Upper lobe of left lung (tissue), 4 donors: ENCODE measurements at regions not wholly inside any gene's neighbourhood (a gene's known extent, or its start where the extent isn't known, plus 50 kb on each side); places are given as distances from the start of the nearest gene placed in this dataset.

Experiments
- EP300 ChIP-seq, 4 donors: sonication (generic); formaldehyde crosslinking; IDR thresholded peaks; one replicate each; pipeline ENCODE4 v1.5.1; 2017; ENCODE audit warnings: antibody characterized with exemption in 4 of 4, control low read depth in 2 of 4
- POLR2A ChIP-seq, 4 donors: fragments of 450-650 bp; IDR thresholded peaks; one replicate each; pipeline ENCODE4 v1.5.1; 2016 to 2017; ENCODE audit warnings: antibody characterized with exemption in 4 of 4, mild to moderate bottlenecking in 2 of 4
- POLR2AphosphoS5 ChIP-seq, 2 donors: sonication (generic); formaldehyde crosslinking; IDR thresholded peaks; one replicate each; pipeline ENCODE4 v1.5.1; 2017; ENCODE audit warnings: antibody characterized with exemption in 2 of 2
- TF ChIP-seq, protein P1 (sequence below), 6 experiments: fragments of 450-650 bp in 4 of 6; fragments of 200-600 bp in 2 of 6; sonication (generic) in 2 of 6; IDR thresholded peaks; one replicate each; pipeline ENCODE4 v1.5.1; 2016 to 2019; ENCODE audit warnings: antibody characterized with exemption in 6 of 6

- TF ChIP-seq POLR2A (IDR thresholded peaks at IDR 0.05) (no peak), EP300 (IDR thresholded peaks at IDR 0.05) (no peak), POLR2AphosphoS5 (IDR thresholded peaks at IDR 0.05) (no peak)
- TF ChIP-seq, protein P1, sequence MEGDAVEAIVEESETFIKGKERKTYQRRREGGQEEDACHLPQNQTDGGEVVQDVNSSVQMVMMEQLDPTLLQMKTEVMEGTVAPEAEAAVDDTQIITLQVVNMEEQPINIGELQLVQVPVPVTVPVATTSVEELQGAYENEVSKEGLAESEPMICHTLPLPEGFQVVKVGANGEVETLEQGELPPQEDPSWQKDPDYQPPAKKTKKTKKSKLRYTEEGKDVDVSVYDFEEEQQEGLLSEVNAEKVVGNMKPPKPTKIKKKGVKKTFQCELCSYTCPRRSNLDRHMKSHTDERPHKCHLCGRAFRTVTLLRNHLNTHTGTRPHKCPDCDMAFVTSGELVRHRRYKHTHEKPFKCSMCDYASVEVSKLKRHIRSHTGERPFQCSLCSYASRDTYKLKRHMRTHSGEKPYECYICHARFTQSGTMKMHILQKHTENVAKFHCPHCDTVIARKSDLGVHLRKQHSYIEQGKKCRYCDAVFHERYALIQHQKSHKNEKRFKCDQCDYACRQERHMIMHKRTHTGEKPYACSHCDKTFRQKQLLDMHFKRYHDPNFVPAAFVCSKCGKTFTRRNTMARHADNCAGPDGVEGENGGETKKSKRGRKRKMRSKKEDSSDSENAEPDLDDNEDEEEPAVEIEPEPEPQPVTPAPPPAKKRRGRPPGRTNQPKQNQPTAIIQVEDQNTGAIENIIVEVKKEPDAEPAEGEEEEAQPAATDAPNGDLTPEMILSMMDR (IDR thresholded peaks at IDR 0.05): no peak
Observed at GRCh38 chr7:39896840-39897239, 53.2 kb upstream of the CDK13 start.
